Suprapubic skin (tissue), 4 donors: ENCODE measurements at regions not wholly inside any gene's neighbourhood (a gene's known extent, or its start where the extent isn't known, plus 50 kb on each side); places are given as distances from the start of the nearest gene placed in this dataset.
"Not testable (repeated sequence)": the region's sequence is repeated elsewhere in the genome, so short reads cannot be mapped to it uniquely, and the experiment has no call there.

Experiments used
- DNase-seq, 2 donors: peaks; one replicate each; pipeline ENCODE4 v3.0.0-alpha.2; 2019; ENCODE audit warnings: low spot score in 2 of 2
- H3K27ac ChIP-seq: fragments of 200-600 bp; sonication (generic); one replicate; pipeline ENCODE4 v1.5.1; 2019
- H3K27me3 ChIP-seq: fragments of 200-600 bp; sonication (generic); one replicate; pipeline ENCODE4 v1.5.1; 2019
- H3K36me3 ChIP-seq: fragments of 200-600 bp; sonication (generic); one replicate; pipeline ENCODE4 v1.5.1; 2019
- H3K4me1 ChIP-seq: fragments of 200-600 bp; sonication (generic); one replicate; pipeline ENCODE4 v1.5.1; 2019
- H3K4me3 ChIP-seq: fragments of 200-600 bp; sonication (generic); one replicate; pipeline ENCODE4 v1.5.1; 2019; ENCODE audit warnings: mild to moderate bottlenecking
- H3K9me3 ChIP-seq: fragments of 200-600 bp; sonication (generic); one replicate; pipeline ENCODE4 v1.5.1; 2019
- EP300 ChIP-seq: sonication (generic); formaldehyde crosslinking; IDR thresholded peaks from one replicate; pipeline ENCODE4 v1.6.1; 2017; ENCODE audit warnings: antibody characterized with exemption
- POLR2A ChIP-seq, 2 donors: fragments of 450-650 bp; IDR thresholded peaks; one replicate each; pipeline ENCODE4 v1.6.1; 2017; ENCODE audit warnings: antibody characterized with exemption in 2 of 2, mild to moderate bottlenecking in 2 of 2, moderate library complexity in 2 of 2
- POLR2AphosphoS5 ChIP-seq, 3 donors: sonication (generic); formaldehyde crosslinking; IDR thresholded peaks; one replicate each; pipeline ENCODE4 v1.6.1; 2017; ENCODE audit warnings: antibody characterized with exemption in 3 of 3
- WGBS: methylation state at CpG from one replicate; pipeline ENCODE4 v1.1.5; 2018; 5-methylcytosine and 5-hydroxymethylcytosine counted together
- TF ChIP-seq, protein P1 (sequence below), 2 donors: fragments of 200-600 bp in 1 of 2; fragments of 450-650 bp in 1 of 2; sonication (generic) in 1 of 2; IDR thresholded peaks; one replicate each; pipeline ENCODE4 v1.5.1; 2016 to 2019; ENCODE audit warnings: antibody characterized with exemption in 2 of 2, mild to moderate bottlenecking in 1 of 2, moderate library complexity in 1 of 2

DNA sequence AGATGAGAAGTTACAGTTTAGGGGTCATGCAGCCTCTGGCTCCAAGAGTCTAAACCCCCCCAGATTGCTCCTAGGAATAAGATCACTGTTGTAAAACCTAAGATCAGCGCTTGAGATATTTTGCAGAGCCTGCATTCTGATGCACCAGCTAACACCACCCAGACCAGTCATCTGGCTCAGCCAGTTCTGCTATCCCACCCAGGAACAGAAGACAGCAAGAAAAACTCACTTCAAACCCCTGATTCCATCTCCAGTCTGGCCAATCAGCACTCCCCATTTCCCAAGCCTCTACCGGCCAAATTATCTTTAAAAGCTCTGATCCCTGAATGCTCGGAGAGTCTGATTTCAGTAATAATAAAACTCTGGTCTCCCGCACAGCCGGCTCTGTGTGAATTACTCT is 158.6 kb downstream of the ZNF664 start:
- TF ChIP-seq EP300 (no peak), POLR2AphosphoS5 (IDR thresholded peaks at IDR 0.05) (no peak), POLR2A (IDR thresholded peaks at IDR 0.05) (no peak)
- TF ChIP-seq, protein P1, sequence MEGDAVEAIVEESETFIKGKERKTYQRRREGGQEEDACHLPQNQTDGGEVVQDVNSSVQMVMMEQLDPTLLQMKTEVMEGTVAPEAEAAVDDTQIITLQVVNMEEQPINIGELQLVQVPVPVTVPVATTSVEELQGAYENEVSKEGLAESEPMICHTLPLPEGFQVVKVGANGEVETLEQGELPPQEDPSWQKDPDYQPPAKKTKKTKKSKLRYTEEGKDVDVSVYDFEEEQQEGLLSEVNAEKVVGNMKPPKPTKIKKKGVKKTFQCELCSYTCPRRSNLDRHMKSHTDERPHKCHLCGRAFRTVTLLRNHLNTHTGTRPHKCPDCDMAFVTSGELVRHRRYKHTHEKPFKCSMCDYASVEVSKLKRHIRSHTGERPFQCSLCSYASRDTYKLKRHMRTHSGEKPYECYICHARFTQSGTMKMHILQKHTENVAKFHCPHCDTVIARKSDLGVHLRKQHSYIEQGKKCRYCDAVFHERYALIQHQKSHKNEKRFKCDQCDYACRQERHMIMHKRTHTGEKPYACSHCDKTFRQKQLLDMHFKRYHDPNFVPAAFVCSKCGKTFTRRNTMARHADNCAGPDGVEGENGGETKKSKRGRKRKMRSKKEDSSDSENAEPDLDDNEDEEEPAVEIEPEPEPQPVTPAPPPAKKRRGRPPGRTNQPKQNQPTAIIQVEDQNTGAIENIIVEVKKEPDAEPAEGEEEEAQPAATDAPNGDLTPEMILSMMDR (IDR thresholded peaks at IDR 0.05) = no peak
- Histone ChIP-seq H3K4me1 (no peaks in the 10 kb centered on the region), H3K27me3 (no peaks in the 10 kb centered on the region), H3K36me3 (no peaks in the 10 kb centered on the region), H3K9me3 (no peaks in the 10 kb centered on the region), H3K4me3 (no peak overlapping the region), H3K27ac (no peak overlapping the region)
- DNase-seq = no peak
- 97% methylated on average over 5 of the region's 5 CpGs for WGBS

DNA sequence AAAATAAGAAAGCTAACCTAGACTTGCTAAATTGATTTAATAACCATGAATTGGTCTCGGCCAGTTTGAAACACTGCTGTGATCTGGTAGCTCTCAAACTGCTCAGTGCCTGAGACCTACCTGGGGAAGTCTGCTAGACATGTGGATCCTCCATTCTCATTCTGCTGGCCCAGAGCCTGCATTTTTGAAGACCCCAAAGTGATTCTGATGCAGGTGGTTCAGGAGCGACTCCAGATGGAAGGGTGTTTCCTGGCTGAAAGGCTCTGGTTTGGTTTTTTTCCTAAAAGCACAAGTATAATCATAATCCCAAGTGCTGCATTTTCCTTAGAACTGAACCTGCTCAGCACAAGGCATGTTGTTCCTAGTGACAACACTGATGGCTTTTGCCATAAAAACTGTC is 159.5 kb downstream of the ZNF664 start:
- TF ChIP-seq, protein P1 (IDR thresholded peaks at IDR 0.05) = no peak
- no peak for TF ChIP-seq POLR2A (IDR thresholded peaks at IDR 0.05)
- TF ChIP-seq EP300 = no peak
- no peak for TF ChIP-seq POLR2AphosphoS5 (IDR thresholded peaks at IDR 0.05)
- no peak overlapping the region for H3K4me3 ChIP-seq
- no peaks in the 10 kb centered on the region for H3K36me3 ChIP-seq
- H3K9me3 ChIP-seq = no peaks in the 10 kb centered on the region
- H3K4me1 ChIP-seq = no peaks in the 10 kb centered on the region
- no peaks in the 10 kb centered on the region for H3K27me3 ChIP-seq
- no peak overlapping the region for H3K27ac ChIP-seq
- no peak for DNase-seq
- WGBS = 94% methylated on average over 2 of the region's 2 CpGs

GRCh38 chr12:124136796-124137195 is 158.1 kb upstream of the RFLNA start:
- no peaks in the 10 kb centered on the region for H3K36me3 ChIP-seq
- TF ChIP-seq, protein P1 (IDR thresholded peaks at IDR 0.05) = no peak
- no peaks in the 10 kb centered on the region for H3K27me3 ChIP-seq
- DNase-seq = no peak
- H3K9me3 ChIP-seq = no peaks in the 10 kb centered on the region
- no peak overlapping the region for H3K27ac ChIP-seq
- H3K4me1 ChIP-seq = no peaks in the 10 kb centered on the region
- H3K4me3 ChIP-seq = no peak overlapping the region

DNA sequence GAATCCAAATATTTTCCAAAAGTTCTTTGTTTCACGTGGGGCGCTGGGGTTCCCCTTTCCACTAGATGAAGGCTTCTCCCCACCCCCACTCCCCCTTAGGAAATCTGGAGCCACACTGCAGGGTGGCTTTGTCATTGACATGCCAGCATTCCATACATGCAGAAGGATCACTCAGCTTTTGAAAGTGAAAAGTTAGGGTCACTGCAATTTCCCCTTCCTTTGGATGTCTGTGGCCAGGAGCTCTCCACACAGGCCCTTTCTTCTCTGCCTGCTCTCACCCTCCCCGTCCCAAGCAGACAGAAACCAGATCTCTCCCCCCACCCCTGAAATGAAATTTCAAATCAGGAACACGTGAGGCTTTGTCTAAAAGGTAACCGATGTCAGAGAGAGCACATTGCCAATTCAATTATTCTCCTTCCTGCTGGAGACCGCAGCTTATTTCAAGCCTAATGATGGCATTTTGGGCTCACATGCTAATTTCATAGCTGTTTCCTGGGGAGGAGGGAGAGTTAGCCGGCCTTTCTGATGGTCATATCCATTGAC is 153.9 kb upstream of the RFLNA start:
- Histone ChIP-seq H3K27ac (no peak overlapping the region), H3K4me3 (no peak overlapping the region), H3K9me3 (no peaks in the 10 kb centered on the region), H3K27me3 (no peaks in the 10 kb centered on the region), H3K36me3 (no peaks in the 10 kb centered on the region), H3K4me1 (no peaks in the 10 kb centered on the region)
- TF ChIP-seq POLR2AphosphoS5 (IDR thresholded peaks at IDR 0.05) (no peak), POLR2A (IDR thresholded peaks at IDR 0.05) (no peak), EP300 (no peak)
- TF ChIP-seq, protein P1 (IDR thresholded peaks at IDR 0.05) = no peak
- 59% methylated on average over 7 of the region's 7 CpGs for WGBS
- DNase-seq = no peak

DNA sequence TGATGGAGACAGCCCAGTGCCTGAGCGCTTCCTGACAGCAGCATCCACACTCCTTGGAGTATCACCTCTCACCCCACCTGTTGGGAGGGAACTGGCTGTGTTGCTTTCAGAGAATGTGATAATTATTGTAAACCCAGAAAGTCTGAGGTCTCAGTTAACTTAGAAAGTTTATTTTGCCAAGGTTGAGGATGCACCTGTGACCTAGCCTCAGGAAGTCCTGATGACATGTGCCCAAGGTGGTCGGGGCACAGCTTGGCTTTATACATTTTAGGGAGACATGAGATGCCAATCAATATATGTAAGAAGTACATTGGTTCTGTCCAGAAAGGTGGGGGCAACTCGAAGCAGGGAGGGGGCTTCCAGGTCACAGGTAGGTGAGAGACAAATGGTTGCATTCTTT is 153.3 kb upstream of the RFLNA start:
- H3K36me3 ChIP-seq, H3K27me3 ChIP-seq, DNase-seq, H3K27ac ChIP-seq, H3K4me1 ChIP-seq, H3K9me3 ChIP-seq, H3K4me3 ChIP-seq: not testable (repeated sequence)
- WGBS = 60% methylated on average over 3 of the region's 3 CpGs

GRCh38 chr12:124142395-124143035 is 152.4 kb upstream of the RFLNA start:
- no peaks in the 10 kb centered on the region for H3K36me3 ChIP-seq
- H3K4me3 ChIP-seq = no peak overlapping the region
- TF ChIP-seq, protein P1 (IDR thresholded peaks at IDR 0.05) = no peak
- TF ChIP-seq EP300 = no peak
- no peak for TF ChIP-seq POLR2A (IDR thresholded peaks at IDR 0.05)
- 91% methylated on average over 8 of the region's 8 CpGs for WGBS
- H3K9me3 ChIP-seq = no peaks in the 10 kb centered on the region
- DNase-seq = no peak
- no peaks in the 10 kb centered on the region for H3K4me1 ChIP-seq
- no peaks in the 10 kb centered on the region for H3K27me3 ChIP-seq
- H3K27ac ChIP-seq = no peak overlapping the region
